ENCODE measurements at regions not wholly inside any gene's neighbourhood (a gene's known extent, or its start where the extent isn't known, plus 50 kb on each side); places are given as distances from the start of the nearest gene placed in this dataset.

DNA sequence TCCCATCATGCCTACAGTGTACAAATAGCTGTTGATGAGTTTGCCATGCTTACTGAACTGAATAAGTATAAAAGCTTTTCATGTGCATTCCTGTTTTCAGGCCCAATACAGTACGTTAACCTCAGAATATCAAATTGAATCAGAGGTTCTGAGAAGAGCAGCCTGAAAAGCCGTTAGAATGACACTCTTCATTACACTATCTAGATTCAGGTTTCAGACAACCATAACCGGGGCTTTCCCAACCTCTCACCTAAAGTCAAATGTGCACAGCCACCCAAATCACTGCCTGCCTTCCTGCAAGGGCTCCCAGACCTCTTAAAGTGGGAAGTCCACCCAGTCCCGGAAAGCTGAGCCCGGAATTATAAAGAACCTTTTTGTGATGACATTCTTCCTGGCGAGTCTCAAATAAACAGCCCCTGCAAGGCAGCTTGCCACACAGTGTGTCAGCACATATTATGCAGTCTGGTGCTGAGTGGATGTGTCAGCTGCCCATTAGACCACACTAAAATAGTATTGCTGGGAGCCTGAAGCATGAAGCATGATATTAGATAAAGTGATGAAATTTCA, 245.8 kb downstream of the TLE4 start:
- Histone ChIP-seq H3K4me1 (no peaks in the 10 kb centered on the region), H3K27ac (no peak overlapping the region), H3K9me3 (no peaks in the 10 kb centered on the region), H3K36me3 (no peaks in the 10 kb centered on the region), H3K27me3 (no peaks in the 10 kb centered on the region), H3K4me3 (no peak overlapping the region)
- intact Hi-C loops (cut with DNase I; ENCODE audit: low total_unique reads) (no loop called here), in situ Hi-C loops (cut with MboI; ENCODE audit: low pct_ligation_motif_present in 1 of 4, low pct_unique_long_range_greater_than_20kb in 1 of 4, low sequenced_read_pairs in 3 of 4) (no loop called here)
- TF ChIP-seq POLR2A (IDR thresholded peaks at IDR 0.05), result no peak
- no peak for TF ChIP-seq EP300 (IDR thresholded peaks at IDR 0.05; ENCODE audit: low read depth)
- TF ChIP-seq POLR2AphosphoS5 (IDR thresholded peaks at IDR 0.05), result no peak
- TF ChIP-seq, protein P1, sequence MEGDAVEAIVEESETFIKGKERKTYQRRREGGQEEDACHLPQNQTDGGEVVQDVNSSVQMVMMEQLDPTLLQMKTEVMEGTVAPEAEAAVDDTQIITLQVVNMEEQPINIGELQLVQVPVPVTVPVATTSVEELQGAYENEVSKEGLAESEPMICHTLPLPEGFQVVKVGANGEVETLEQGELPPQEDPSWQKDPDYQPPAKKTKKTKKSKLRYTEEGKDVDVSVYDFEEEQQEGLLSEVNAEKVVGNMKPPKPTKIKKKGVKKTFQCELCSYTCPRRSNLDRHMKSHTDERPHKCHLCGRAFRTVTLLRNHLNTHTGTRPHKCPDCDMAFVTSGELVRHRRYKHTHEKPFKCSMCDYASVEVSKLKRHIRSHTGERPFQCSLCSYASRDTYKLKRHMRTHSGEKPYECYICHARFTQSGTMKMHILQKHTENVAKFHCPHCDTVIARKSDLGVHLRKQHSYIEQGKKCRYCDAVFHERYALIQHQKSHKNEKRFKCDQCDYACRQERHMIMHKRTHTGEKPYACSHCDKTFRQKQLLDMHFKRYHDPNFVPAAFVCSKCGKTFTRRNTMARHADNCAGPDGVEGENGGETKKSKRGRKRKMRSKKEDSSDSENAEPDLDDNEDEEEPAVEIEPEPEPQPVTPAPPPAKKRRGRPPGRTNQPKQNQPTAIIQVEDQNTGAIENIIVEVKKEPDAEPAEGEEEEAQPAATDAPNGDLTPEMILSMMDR (IDR thresholded peaks at IDR 0.05), result no peak
- no peak for DNase-seq
- 43 to 61% methylated on average over 4 to 6 of the region's 6 CpGs for WGBS, 2 donors (ENCODE audit: low coverage in 1 of 2)

DNA sequence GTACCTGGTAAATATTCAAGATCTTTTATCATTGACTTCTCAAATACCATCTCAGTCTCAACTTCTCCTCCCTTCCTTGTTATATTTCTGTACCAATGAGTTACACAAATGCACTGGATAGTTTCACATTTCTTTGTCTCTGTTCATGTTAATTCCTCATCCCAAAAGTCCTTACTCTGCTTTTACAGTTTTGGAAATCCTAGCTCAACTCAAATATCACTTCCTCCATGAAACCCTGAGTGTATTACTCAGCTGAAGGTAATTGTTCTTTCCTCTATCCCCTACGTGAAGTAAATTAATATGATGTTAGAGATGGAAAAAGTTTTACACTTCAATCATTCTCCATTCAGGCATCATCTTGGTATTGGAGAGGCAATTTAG, 241.5 kb downstream of the TLE4 start:
- 58 to 60% methylated on average over 1 of the region's 1 CpG for WGBS, 2 donors (ENCODE audit: low coverage in 1 of 2)
- in situ Hi-C loops (cut with MboI; ENCODE audit: low pct_ligation_motif_present in 1 of 4, low pct_unique_long_range_greater_than_20kb in 1 of 4, low sequenced_read_pairs in 3 of 4) (no loop called here), intact Hi-C loops (cut with DNase I; ENCODE audit: low total_unique reads) (no loop called here)
- Histone ChIP-seq H3K9me3 (no peaks in the 10 kb centered on the region), H3K4me1 (peaks cover 0 to 5% (median 0%) of the 10 kb centered on the region in 4 donors), H3K27ac (no peak overlapping the region), H3K27me3 (no peaks in the 10 kb centered on the region), H3K4me3 (no peak overlapping the region), H3K36me3 (no peaks in the 10 kb centered on the region)
- DNase-seq, result no peak
- TF ChIP-seq, protein P1 (IDR thresholded peaks at IDR 0.05), result no peak
- no peak for TF ChIP-seq POLR2AphosphoS5 (IDR thresholded peaks at IDR 0.05)
- TF ChIP-seq EP300 (IDR thresholded peaks at IDR 0.05; ENCODE audit: low read depth), result no peak
- TF ChIP-seq POLR2A (IDR thresholded peaks at IDR 0.05), result no peak

DNA sequence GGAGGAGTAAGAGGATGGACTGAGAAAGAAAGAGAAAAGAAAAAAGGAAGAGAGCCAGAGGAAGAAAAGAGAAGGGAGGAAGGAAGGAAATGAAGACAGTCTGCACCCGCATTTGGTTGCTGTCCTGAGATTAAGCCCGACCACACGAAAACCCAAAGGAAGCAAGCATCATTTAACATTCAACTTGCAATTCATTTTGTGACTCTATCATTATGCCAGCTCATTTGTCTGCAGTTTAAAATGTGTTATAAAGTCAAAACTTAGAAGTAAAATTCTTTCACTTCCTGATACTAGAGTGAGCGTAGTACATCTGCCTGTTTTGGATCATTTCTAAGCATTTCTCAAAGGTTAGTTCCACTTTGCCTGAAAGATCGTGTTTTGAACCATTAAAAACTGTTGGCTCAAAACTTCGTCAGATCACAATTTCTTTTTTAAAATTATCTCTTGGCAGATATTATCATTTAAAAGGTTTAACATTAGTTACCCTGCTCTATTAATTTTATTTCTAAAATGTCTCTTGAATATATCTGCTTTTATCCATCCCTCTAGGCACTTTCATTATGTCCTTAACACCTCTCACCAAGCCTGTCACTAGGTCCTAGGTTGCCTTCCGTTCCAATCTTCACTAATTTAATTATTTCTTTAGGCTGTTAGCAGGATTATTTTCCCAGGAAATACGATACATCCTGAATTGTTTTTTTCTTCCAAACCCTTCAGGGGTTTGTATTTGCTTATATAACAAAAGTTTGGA, 240.9 kb downstream of the TLE4 start:
- Histone ChIP-seq H3K27me3 (no peaks in the 10 kb centered on the region), H3K27ac (no peak overlapping the region), H3K36me3 (no peaks in the 10 kb centered on the region), H3K4me1 (peaks cover 0 to 5% (median 0%) of the 10 kb centered on the region in 4 donors), H3K4me3 (no peak overlapping the region), H3K9me3 (no peaks in the 10 kb centered on the region)
- 58% methylated on average over 8 of the region's 8 CpGs for WGBS, 2 donors (ENCODE audit: low coverage in 1 of 2)
- TF ChIP-seq, protein P1 (IDR thresholded peaks at IDR 0.05), result no peak
- TF ChIP-seq POLR2A (IDR thresholded peaks at IDR 0.05) (no peak), EP300 (IDR thresholded peaks at IDR 0.05; ENCODE audit: low read depth) (no peak)
- intact Hi-C loops (cut with DNase I; ENCODE audit: low total_unique reads) (no loop called here), in situ Hi-C loops (cut with MboI; ENCODE audit: low pct_ligation_motif_present in 1 of 4, low pct_unique_long_range_greater_than_20kb in 1 of 4, low sequenced_read_pairs in 3 of 4) (no loop called here)
- no peak for DNase-seq

DNA sequence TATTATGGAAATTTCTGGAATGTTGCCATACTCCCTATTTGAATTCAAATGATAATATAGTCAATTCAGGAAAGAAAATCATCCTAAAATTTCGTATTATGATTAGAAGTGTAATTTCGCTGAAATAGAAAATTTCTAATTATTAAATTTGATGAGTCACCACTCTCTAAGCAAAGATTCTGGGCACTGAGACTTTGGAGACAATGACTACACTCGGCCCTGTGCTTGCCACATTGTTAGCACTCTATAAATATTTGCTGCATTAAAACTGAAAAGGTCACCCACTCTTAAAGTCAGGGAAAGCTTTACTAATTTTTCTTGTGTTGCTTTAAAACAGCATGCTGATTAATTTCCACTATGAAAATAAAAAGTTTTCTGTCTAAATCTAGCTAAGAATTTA, 240.3 kb downstream of the TLE4 start:
- H3K36me3 ChIP-seq, result no peaks in the 10 kb centered on the region
- no peak for TF ChIP-seq EP300 (IDR thresholded peaks at IDR 0.05; ENCODE audit: low read depth)
- no peak for TF ChIP-seq POLR2AphosphoS5 (IDR thresholded peaks at IDR 0.05)
- no peak for TF ChIP-seq POLR2A (IDR thresholded peaks at IDR 0.05)
- TF ChIP-seq, protein P1 (IDR thresholded peaks at IDR 0.05), result no peak
- DNase-seq, result no peak
- intact Hi-C loops (cut with DNase I; ENCODE audit: low total_unique reads), result no loop called here
- H3K4me1 ChIP-seq, result peaks cover 0 to 5% (median 0%) of the 10 kb centered on the region in 4 donors
- no peak overlapping the region for H3K4me3 ChIP-seq
- H3K27me3 ChIP-seq, result no peaks in the 10 kb centered on the region
- in situ Hi-C loops (cut with MboI; ENCODE audit: low pct_ligation_motif_present in 1 of 4, low pct_unique_long_range_greater_than_20kb in 1 of 4, low sequenced_read_pairs in 3 of 4), result no loop called here
- WGBS, 2 donors (ENCODE audit: low coverage in 1 of 2), result 59 to 60% methylated on average over 3 of the region's 3 CpGs
- H3K9me3 ChIP-seq, result no peaks in the 10 kb centered on the region
- no peak overlapping the region for H3K27ac ChIP-seq

All from transverse colon (tissue), 4 donors.